SW480 (cell line): ENCODE measurements at regions not wholly inside any gene's neighbourhood (a gene's known extent, or its start where the extent isn't known, plus 50 kb on each side); places are given as distances from the start of the nearest gene placed in this dataset.
"Not testable (repeated sequence)": the region's sequence is repeated elsewhere in the genome, so short reads cannot be mapped to it uniquely, and the experiment has no call there.

Experiments used
- DNase-seq: peaks from one replicate; pipeline ENCODE4 v3.0.0-alpha.2; 2016; ENCODE audit warnings: low spot score

GRCh38 chr4:31755751-31756150 lies 1035.6 kb downstream of the PCDH7 start:
- DNase-seq: no peak

GRCh38 chr4:31768756-31769155 lies 1048.6 kb downstream of the PCDH7 start:
- no peak for DNase-seq

GRCh38 chr4:31783311-31783710 lies 1063.1 kb downstream of the PCDH7 start:
- DNase-seq: no peak

GRCh38 chr4:31784558-31784957 lies 1064.4 kb downstream of the PCDH7 start:
- no peak for DNase-seq

GRCh38 chr4:31787701-31788100 lies 1067.5 kb downstream of the PCDH7 start:
- no peak for DNase-seq

GRCh38 chr4:31788676-31789075 lies 1068.5 kb downstream of the PCDH7 start:
- DNase-seq: no peak

- no peak for DNase-seq
These were observed 1071.5 kb downstream of the PCDH7 start for GRCh38 chr4:31791666-31792065.

GRCh38 chr4:31793907-31794306 lies 1073.7 kb downstream of the PCDH7 start:
- DNase-seq: no peak

- not testable (repeated sequence) for DNase-seq
These were observed 1076.9 kb downstream of the PCDH7 start for GRCh38 chr4:31797052-31797451.

- DNase-seq: no peak
These were observed 1083.5 kb downstream of the PCDH7 start for GRCh38 chr4:31803526-31804195.

- no peak for DNase-seq
These were observed 1086.9 kb downstream of the PCDH7 start for GRCh38 chr4:31807036-31807435.

- no peak for DNase-seq
These were observed 1124.2 kb downstream of the PCDH7 start for GRCh38 chr4:31844350-31844749.

GRCh38 chr4:31851946-31852345 lies 1131.8 kb downstream of the PCDH7 start:
- no peak for DNase-seq

- no peak for DNase-seq
These were observed 1157.3 kb downstream of the PCDH7 start for GRCh38 chr4:31877429-31877828.

- not testable (repeated sequence) for DNase-seq
These were observed 1160.7 kb downstream of the PCDH7 start for GRCh38 chr4:31880837-31881236.

- no peak for DNase-seq
These were observed 1176.2 kb downstream of the PCDH7 start for GRCh38 chr4:31896349-31896748.

- DNase-seq: no peak
These were observed 1185.2 kb downstream of the PCDH7 start for GRCh38 chr4:31905363-31905762.

GRCh38 chr4:31908261-31908660 lies 1188.1 kb downstream of the PCDH7 start:
- DNase-seq: no peak

GRCh38 chr4:31917334-31917733 lies 1197.2 kb downstream of the PCDH7 start:
- DNase-seq: no peak

- DNase-seq: no peak
These were observed 1198.7 kb downstream of the PCDH7 start for GRCh38 chr4:31918891-31919290.

GRCh38 chr4:31923634-31924033 lies 1203.5 kb downstream of the PCDH7 start:
- no peak for DNase-seq

GRCh38 chr4:31929676-31930345 lies 1209.6 kb downstream of the PCDH7 start:
- DNase-seq: no peak

GRCh38 chr4:31946456-31946855 lies 1226.3 kb downstream of the PCDH7 start:
- no peak for DNase-seq

- DNase-seq: peak; percentile 0
These were observed 1226.9 kb downstream of the PCDH7 start for GRCh38 chr4:31947101-31947500.
